Heart left ventricle (tissue), 13 donors: ENCODE measurements at regions not wholly inside any gene's neighbourhood (a gene's known extent, or its start where the extent isn't known, plus 50 kb on each side); places are given as distances from the start of the nearest gene placed in this dataset.

ENCODE experiments used
- POLR2A ChIP-seq, 2 donors: fragments of 450-650 bp; IDR thresholded peaks; one replicate each; pipeline ENCODE4 v1.6.1; 2017; ENCODE audit warnings: antibody characterized with exemption in 2 of 2, mild to moderate bottlenecking in 2 of 2, moderate library complexity in 2 of 2
- TF ChIP-seq, protein P1 (sequence below), 12 donors: fragments of 200-600 bp; sonication (generic) in 4 of 12; IDR thresholded peaks; one replicate each; pipeline versions ENCODE4 v1.5.0 to v1.8.0; 2018 to 2022; ENCODE audit warnings: antibody characterized with exemption in 12 of 12, mild to moderate bottlenecking in 5 of 12
- donor health status: ischemic (EF 13 %, LVEDD 7.1; RV severe dilation, severe dysfunction).
- donor health status: DM: no; HTN: yes; CAD: no.
- donor health status: DM: no; HTN: no; CAD: no.
- donor health status: ischemic (EF 25% LVEDD 6.9; RV normal size, moderate dysfunction).
- donor health status: ischemic (EF 25% LVEDD 5.7; RV mildly dilated, moderate dysfunction).
- donor health status: ischemic (EF 35%, LVEDD 5.7; RV mildly dilated, moderate dysfunction).
- donor health status: nonischemic (EF 11% LVEDD 7.7; RV severe dilation, severe dysfunction).
- donor health status: DM: yes; HTN: yes; CAD: no.
- donor health status: PGD.
- donor health status: ischemic (EF 29% LVEDD 5.4; RV normal size, mild dysfunction).
- donor health status: nonischemic (EF 23%, LVEDD 6.1; RV moderate dilation, normal function).

DNA sequence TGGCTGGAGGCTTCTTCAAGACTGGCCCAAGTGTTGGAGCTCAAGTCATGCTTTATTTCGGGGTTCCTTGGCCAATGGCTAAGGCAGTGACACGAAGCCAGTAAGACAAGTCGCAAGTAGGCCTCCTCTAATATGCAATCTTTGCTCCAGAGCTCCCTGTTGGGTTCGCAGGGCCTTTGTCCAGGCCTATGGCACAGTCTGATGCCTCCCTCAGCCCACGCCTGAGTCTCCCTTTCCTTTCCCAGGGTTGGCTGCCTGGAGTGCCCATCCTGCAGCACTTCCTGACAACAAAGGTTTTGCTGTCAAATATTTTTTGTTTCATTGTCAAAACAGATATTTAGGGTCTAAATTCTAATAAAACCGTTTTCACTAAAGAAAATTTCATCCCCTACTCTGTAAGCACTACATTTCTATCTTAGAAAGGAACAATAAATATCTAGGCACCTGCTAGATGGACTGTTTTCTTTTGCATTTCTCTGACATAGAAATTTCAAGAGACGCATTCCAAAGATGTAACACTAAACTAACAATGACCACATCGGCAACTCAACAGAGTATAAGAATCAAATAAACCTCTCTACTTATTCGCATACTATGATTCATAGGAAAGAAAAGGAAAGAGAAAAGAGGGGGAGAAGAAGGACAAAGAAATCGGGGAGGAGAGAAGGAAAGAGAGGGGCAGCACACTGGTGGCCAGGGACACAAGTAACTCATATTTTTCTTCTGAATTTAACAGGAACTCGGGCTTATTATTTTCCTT lies 393.1 kb upstream of the ATP11B start:
- TF ChIP-seq, protein P1, sequence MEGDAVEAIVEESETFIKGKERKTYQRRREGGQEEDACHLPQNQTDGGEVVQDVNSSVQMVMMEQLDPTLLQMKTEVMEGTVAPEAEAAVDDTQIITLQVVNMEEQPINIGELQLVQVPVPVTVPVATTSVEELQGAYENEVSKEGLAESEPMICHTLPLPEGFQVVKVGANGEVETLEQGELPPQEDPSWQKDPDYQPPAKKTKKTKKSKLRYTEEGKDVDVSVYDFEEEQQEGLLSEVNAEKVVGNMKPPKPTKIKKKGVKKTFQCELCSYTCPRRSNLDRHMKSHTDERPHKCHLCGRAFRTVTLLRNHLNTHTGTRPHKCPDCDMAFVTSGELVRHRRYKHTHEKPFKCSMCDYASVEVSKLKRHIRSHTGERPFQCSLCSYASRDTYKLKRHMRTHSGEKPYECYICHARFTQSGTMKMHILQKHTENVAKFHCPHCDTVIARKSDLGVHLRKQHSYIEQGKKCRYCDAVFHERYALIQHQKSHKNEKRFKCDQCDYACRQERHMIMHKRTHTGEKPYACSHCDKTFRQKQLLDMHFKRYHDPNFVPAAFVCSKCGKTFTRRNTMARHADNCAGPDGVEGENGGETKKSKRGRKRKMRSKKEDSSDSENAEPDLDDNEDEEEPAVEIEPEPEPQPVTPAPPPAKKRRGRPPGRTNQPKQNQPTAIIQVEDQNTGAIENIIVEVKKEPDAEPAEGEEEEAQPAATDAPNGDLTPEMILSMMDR (IDR thresholded peaks at IDR 0.05), result no peak
- no peak for TF ChIP-seq POLR2A (IDR thresholded peaks at IDR 0.05)
